Neuronal stem cell (in vitro differentiated cells): ENCODE measurements at regions not wholly inside any gene's neighbourhood (a gene's known extent, or its start where the extent isn't known, plus 50 kb on each side); places are given as distances from the start of the nearest gene placed in this dataset.

Experiments used
- DNase-seq: peaks from one replicate; pipeline ENCODE4 v3.0.0-alpha.2; 2013; ENCODE audit warnings: low spot score
- H2AFZ ChIP-seq: one replicate; pipeline ENCODE4 v1.6.1; 2013; ENCODE audit warnings: mild to moderate bottlenecking, low read length, inconsistent platforms
- H2AK5ac ChIP-seq: 2 replicates; pipeline ENCODE4 v1.6.1; 2013; ENCODE audit warnings: low read depth, mild to moderate bottlenecking, inconsistent platforms, low read length, moderate library complexity, mixed read lengths
- H2BK120ac ChIP-seq: 2 replicates; pipeline ENCODE4 v1.6.1; 2013; ENCODE audit warnings: low read depth, mild to moderate bottlenecking, inconsistent platforms, low read length, moderate library complexity, mixed read lengths
- H2BK12ac ChIP-seq: one replicate; pipeline ENCODE4 v1.6.1; 2013; ENCODE audit warnings: low read length, inconsistent platforms
- H2BK15ac ChIP-seq: 2 replicates; pipeline ENCODE4 v1.6.1; 2013; ENCODE audit warnings: mild to moderate bottlenecking, low read length, inconsistent platforms, mixed read lengths
- H2BK5ac ChIP-seq: one replicate; pipeline ENCODE4 v1.6.1; 2013; ENCODE audit warnings: inconsistent platforms, mild to moderate bottlenecking, low read length, moderate library complexity
- H3K14ac ChIP-seq: one replicate; pipeline ENCODE4 v1.6.1; 2013; ENCODE audit warnings: low read length, inconsistent platforms
- H3K18ac ChIP-seq: 2 replicates; pipeline ENCODE4 v1.6.1; 2013; ENCODE audit warnings: low read length, inconsistent platforms
- H3K23ac ChIP-seq: 2 replicates; pipeline ENCODE4 v1.6.1; 2013; ENCODE audit warnings: low read depth, mild to moderate bottlenecking, mixed read lengths, low read length, inconsistent platforms; ENCODE audit not compliant: poor library complexity
- H3K27ac ChIP-seq: replicated peaks from 3 replicates; pipeline ENCODE4 v1.5.1; 2013; ENCODE audit warnings: low read length, inconsistent platforms
- H3K27me3 ChIP-seq, 3 experiments: 2 replicates each; pipeline ENCODE4 v1.6.1; 2013; ENCODE audit warnings: low read length in 3 of 3, mild to moderate bottlenecking in 2 of 3, inconsistent platforms in 1 of 3, low read depth in 1 of 3, mixed read lengths in 1 of 3, moderate library complexity in 1 of 3; ENCODE audit not compliant: control insufficient read depth in 3 of 3, insufficient read depth in 3 of 3
- H3K36me3 ChIP-seq, 2 donors: replicated peaks in 1 of 2; 2 replicates each; pipeline ENCODE4 v1.6.1; 2013; ENCODE audit warnings: low read length in 2 of 2; ENCODE audit not compliant: control insufficient read depth in 2 of 2, insufficient read depth in 2 of 2
- H3K4ac ChIP-seq: 2 replicates; pipeline ENCODE4 v1.6.1; 2013; ENCODE audit warnings: inconsistent platforms, mild to moderate bottlenecking, low read length, moderate library complexity
- H3K4me1 ChIP-seq, 2 donors: 1 replicate in 1 of 2; 2 replicates in 1 of 2; pipeline ENCODE4 v1.6.1; 2013; ENCODE audit warnings: low read length in 2 of 2, low read depth in 1 of 2; ENCODE audit not compliant: control insufficient read depth in 2 of 2, insufficient read depth in 1 of 2
- H3K4me2 ChIP-seq: one replicate; pipeline ENCODE4 v1.6.1; 2013; ENCODE audit warnings: mild to moderate bottlenecking, low read length, inconsistent platforms; ENCODE audit not compliant: insufficient read depth, poor library complexity, severe bottlenecking
- H3K4me3 ChIP-seq, 2 donors: 2 replicates each; pipeline ENCODE4 v1.5.1; 2013; ENCODE audit warnings: low read length in 2 of 2, mild to moderate bottlenecking in 2 of 2, inconsistent platforms in 1 of 2, moderate library complexity in 1 of 2
- H3K79me1 ChIP-seq: one replicate; pipeline ENCODE4 v1.6.1; 2013; ENCODE audit warnings: low read depth, mild to moderate bottlenecking, inconsistent platforms, low read length, moderate library complexity
- H3K9ac ChIP-seq: one replicate; pipeline ENCODE4 v1.6.1; 2013; ENCODE audit warnings: mild to moderate bottlenecking, low read depth, low read length, inconsistent platforms; ENCODE audit not compliant: poor library complexity
- H3K9me3 ChIP-seq, 2 donors: replicated peaks in 1 of 2; 2 replicates each; pipeline versions ENCODE3 to v1.6.1; 2013; ENCODE audit warnings: low read length in 2 of 2, mild to moderate bottlenecking in 2 of 2, inconsistent platforms in 1 of 2, low read depth in 1 of 2, mixed read lengths in 1 of 2, moderate library complexity in 1 of 2; ENCODE audit not compliant: control insufficient read depth in 2 of 2, insufficient read depth in 1 of 2
- H4K8ac ChIP-seq: one replicate; pipeline ENCODE4 v1.6.1; 2013; ENCODE audit warnings: low read depth, mild to moderate bottlenecking, inconsistent platforms, low read length, moderate library complexity
- H4K91ac ChIP-seq: one replicate; pipeline ENCODE4 v1.6.1; 2013; ENCODE audit warnings: low read length, low read depth, mild to moderate bottlenecking, inconsistent platforms; ENCODE audit not compliant: poor library complexity
- WGBS, 2 donors: extraction: QIAGEN DNeasy Blood & Tissue Kit; methylation state at CpG; one replicate each; pipeline ENCODE4 v1.1.7; 2013; ENCODE audit warnings: missing lambda C conversion rate in 2 of 2, mixed read lengths in 1 of 2; ENCODE audit not compliant: insufficient read length in 2 of 2, insufficient replicate concordance in 1 of 2; ENCODE audit errors: extremely low coverage in 2 of 2; 5-methylcytosine and 5-hydroxymethylcytosine counted together

DNA sequence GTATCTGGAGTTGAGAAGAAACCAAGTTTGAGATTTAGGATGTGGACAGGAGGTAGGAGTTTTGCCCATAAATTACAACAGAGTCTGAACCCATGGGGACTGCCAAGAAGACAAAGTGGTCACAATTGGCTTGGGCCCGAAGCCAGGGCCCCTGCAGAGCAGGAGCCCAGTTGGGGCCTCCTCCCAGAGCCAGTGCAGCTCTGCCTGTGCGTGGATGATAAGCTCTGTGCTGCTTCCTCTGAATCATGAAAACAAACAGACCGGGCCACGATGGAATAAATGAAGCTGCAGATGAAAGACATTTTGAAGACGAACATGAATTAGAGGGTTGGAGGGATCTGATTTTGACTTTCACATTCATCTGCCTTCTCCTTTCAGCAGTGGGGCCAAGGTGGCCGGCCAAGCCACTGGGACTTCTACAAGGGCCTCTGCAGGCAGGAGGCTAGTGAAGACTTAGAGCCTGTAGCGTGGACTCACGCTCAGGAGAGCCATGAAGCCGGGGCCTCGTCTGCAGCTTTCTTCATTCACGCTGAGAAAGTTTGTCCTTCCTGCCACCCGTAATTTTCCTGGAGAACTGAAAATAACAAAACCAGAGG is 156.8 kb upstream of the LYZL1 start:
- no peak overlapping the region for H3K27ac ChIP-seq
- H3K36me3 ChIP-seq, result no peaks in the 10 kb centered on the region
- H3K79me1 ChIP-seq, result no peaks in the 10 kb centered on the region
- H2AK5ac ChIP-seq, result no peak overlapping the region
- H2BK120ac ChIP-seq, result no peak overlapping the region
- no peak for DNase-seq
- no peak overlapping the region for H4K8ac ChIP-seq
- no peak overlapping the region for H3K4me2 ChIP-seq
- no peak overlapping the region for H3K4ac ChIP-seq
- H2BK15ac ChIP-seq, result no peak overlapping the region
- H3K9me3 ChIP-seq, result no peaks in the 10 kb centered on the region
- H4K91ac ChIP-seq, result no peak overlapping the region
- H2AFZ ChIP-seq, result no peak overlapping the region
- H3K18ac ChIP-seq, result no peak overlapping the region
- H3K27me3 ChIP-seq, result no peaks in the 10 kb centered on the region
- no peak overlapping the region for H2BK12ac ChIP-seq
- no peak overlapping the region for H2BK5ac ChIP-seq
- no peak overlapping the region for H3K14ac ChIP-seq
- H3K4me3 ChIP-seq, result no peak overlapping the region
- no CpG with 5 or more reads among the region's 12 CpGs for WGBS, 2 donors
- H3K9ac ChIP-seq, result no peak overlapping the region
- no peak overlapping the region for H3K23ac ChIP-seq
- H3K4me1 ChIP-seq, result peaks cover 0 to 2% of the 10 kb centered on the region in 2 donors

DNA sequence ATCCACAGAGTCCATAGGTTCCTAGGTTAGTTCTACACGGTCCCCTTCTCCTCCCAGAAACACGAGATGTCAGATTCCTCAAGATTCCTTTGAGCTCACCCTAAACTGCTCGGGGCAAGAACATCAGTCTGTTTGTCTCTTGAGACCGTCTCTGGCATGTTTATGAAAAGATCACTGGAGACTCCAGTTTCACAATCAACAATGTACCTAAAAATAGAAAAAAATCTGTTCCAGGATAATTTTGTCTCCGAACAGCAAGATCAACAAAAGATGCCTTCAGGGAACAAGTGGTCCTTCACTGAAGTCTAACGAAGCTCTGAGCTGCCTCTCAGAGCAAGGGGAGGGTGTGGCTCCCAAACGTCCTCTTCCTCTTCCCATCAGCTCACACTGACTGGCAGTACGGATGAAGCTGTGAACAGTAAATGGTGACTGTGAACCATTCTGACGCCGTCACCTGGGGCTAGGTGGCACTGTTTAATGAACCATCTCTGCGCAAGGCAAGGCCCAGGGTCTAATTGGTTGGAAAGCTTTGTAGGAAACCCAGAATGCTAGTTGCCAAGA is 156.2 kb upstream of the LYZL1 start:
- Histone ChIP-seq H3K9ac (no peak overlapping the region), H3K9me3 (no peaks in the 10 kb centered on the region), H2AK5ac (no peak overlapping the region), H3K27ac (no peak overlapping the region), H3K79me1 (no peaks in the 10 kb centered on the region), H3K23ac (no peak overlapping the region), H2BK120ac (no peak overlapping the region), H3K36me3 (no peaks in the 10 kb centered on the region), H3K4ac (no peak overlapping the region), H2BK5ac (no peak overlapping the region), H3K4me3 (no peak overlapping the region), H2BK12ac (no peak overlapping the region), H3K18ac (no peak overlapping the region), H4K91ac (no peak overlapping the region), H3K14ac (no peak overlapping the region), H3K4me2 (no peak overlapping the region), H3K4me1 (peaks cover 0 to under 1% of the 10 kb centered on the region in 2 donors), H2BK15ac (no peak overlapping the region), H2AFZ (no peak overlapping the region), H4K8ac (no peak overlapping the region), H3K27me3 (no peaks in the 10 kb centered on the region)
- no CpG with 5 or more reads among the region's 11 CpGs for WGBS, 2 donors
- DNase-seq, result no peak

GRCh38 chr10:29135337-29135736 is 153.5 kb upstream of the LYZL1 start:
- Histone ChIP-seq H4K91ac (no peak overlapping the region), H3K27ac (no peak overlapping the region), H3K4me2 (no peak overlapping the region), H3K18ac (no peak overlapping the region), H2BK5ac (no peak overlapping the region), H3K4ac (no peak overlapping the region), H3K14ac (no peak overlapping the region), H3K9me3 (no peaks in the 10 kb centered on the region), H2BK120ac (no peak overlapping the region), H3K9ac (no peak overlapping the region), H3K4me3 (no peak overlapping the region), H2BK15ac (no peak overlapping the region), H3K23ac (no peak overlapping the region), H2AFZ (no peak overlapping the region), H3K79me1 (no peaks in the 10 kb centered on the region), H3K4me1 (no peaks in the 10 kb centered on the region), H2AK5ac (no peak overlapping the region), H3K36me3 (no peaks in the 10 kb centered on the region), H2BK12ac (no peak overlapping the region), H4K8ac (no peak overlapping the region), H3K27me3 (no peaks in the 10 kb centered on the region)
- DNase-seq, result no peak
- WGBS, 2 donors, result no CpG with 5 or more reads among the region's 3 CpGs

GRCh38 chr10:29136411-29136810 is 152.5 kb upstream of the LYZL1 start:
- no peak overlapping the region for H2BK5ac ChIP-seq
- WGBS, 2 donors, result no CpG with 5 or more reads among the region's 3 CpGs

More at GRCh38 chr10:29136411-29136810, 152.5 kb upstream of the LYZL1 start:
- Histone ChIP-seq H3K4ac (no peak overlapping the region), H2BK12ac (no peak overlapping the region), H3K27ac (no peak overlapping the region), H3K4me1 (no peaks in the 10 kb centered on the region), H3K4me3 (no peak overlapping the region), H2AK5ac (no peak overlapping the region), H2BK120ac (no peak overlapping the region), H3K9me3 (no peaks in the 10 kb centered on the region), H3K79me1 (no peaks in the 10 kb centered on the region), H2AFZ (no peak overlapping the region), H4K8ac (no peak overlapping the region), H3K4me2 (no peak overlapping the region), H2BK15ac (no peak overlapping the region), H3K14ac (no peak overlapping the region), H3K36me3 (no peaks in the 10 kb centered on the region), H3K23ac (no peak overlapping the region), H3K18ac (no peak overlapping the region), H3K9ac (no peak overlapping the region), H3K27me3 (no peaks in the 10 kb centered on the region), H4K91ac (no peak overlapping the region)
- no peak for DNase-seq
